ENCODE measurements at regions not wholly inside any gene's neighbourhood (a gene's known extent, or its start where the extent isn't known, plus 50 kb on each side); places are given as distances from the start of the nearest gene placed in this dataset.
A peak's percentile ranks its signal among the peaks of the same experiment; 100 is the strongest.
"Not testable (repeated sequence)": the region's sequence is repeated elsewhere in the genome, so short reads cannot be mapped to it uniquely, and the experiment has no call there.

DNA sequence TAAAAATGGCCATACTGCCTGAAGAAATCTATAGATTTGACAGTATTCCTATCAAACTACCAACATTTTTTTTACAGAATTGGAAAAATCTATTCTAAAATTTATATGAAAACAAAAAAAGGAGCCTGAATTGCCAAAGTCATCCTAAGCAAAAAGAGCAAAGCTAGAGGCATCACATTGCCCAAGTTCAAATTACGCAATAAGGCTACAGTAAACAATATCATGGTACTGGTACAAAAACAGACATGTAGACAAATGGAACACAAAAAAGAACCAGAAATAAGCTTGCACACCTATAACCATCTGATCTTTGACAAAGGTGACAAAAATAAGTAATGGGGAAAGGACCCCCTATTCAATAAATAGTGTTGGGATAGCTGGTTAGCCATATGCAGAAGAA, 50.2 kb upstream of the THSD7B start:
- no peak for DNase-seq (ENCODE audit: low read depth)

DNA sequence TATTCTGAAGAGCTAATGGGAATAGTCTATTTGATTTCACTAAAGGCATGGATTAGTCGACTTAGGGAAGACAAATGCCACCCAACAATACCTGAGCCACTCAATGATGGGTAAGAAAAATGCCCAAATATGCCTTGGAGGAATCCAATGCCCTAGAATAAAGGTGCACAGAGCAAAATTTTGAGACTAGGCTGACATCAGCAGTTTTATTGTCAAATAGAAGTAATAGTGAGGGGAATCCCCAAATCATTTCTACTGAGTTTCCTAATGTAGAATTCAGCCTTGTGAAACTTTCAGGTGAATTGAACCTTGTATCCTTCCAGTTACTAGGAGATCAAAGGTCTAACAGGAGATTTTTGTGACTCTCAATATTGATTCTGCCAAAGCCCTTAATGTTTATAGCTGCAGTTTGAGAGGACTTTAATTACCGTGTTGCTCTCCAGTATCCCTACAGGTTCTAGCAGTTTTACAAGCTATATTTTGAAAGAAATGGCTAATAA, 50.8 kb upstream of the THSD7B start:
- no peak for DNase-seq (ENCODE audit: low read depth)

GRCh38 chr2:136713739-136714138, 51.6 kb upstream of the THSD7B start:
- DNase-seq (ENCODE audit: low read depth) = no peak

- no peak for DNase-seq (ENCODE audit: low read depth)
These were observed 60.0 kb upstream of the THSD7B start for GRCh38 chr2:136705336-136705735.

DNA sequence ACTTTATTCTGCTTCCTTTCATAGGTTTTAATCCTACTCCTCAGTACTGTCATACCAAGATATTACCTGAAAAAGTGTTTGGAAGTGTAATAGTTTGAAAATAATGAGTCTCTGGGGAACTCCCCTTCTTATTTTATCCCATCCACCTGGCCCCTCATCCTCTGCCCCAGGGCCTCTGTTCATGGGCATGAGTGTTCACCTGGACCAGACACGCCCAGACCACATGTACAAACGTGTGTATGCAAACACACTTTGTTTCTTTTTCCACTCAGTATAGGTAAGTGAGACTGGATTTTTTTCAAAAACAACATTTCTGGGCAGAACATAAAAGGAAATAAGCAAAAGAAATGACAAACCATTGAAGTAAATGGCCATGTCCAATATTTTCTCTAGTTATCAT, 62.1 kb upstream of the THSD7B start:
- no peak for DNase-seq (ENCODE audit: low read depth)

DNA sequence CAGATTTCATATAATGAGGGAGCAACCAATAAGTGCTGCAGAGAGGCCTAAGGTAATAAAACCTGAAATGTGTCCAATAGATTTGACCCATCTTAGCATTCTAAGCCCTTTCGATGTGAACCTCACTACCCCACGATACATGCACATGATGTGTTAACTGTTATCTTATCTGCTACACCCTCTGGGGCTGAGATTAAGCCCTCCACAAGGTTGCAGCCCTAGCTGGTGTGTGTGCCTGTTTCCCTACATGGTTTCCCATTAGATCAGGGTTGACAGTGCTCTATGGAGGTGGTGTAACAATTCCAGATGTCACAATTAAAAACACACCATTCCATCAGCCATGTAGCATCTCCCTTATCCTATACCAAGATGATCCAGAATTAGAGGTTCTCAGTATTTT, 68.9 kb upstream of the THSD7B start:
- no peak for DNase-seq (ENCODE audit: low read depth)

GRCh38 chr2:136693966-136694365, 71.4 kb upstream of the THSD7B start:
- DNase-seq (ENCODE audit: low read depth) = no peak

DNA sequence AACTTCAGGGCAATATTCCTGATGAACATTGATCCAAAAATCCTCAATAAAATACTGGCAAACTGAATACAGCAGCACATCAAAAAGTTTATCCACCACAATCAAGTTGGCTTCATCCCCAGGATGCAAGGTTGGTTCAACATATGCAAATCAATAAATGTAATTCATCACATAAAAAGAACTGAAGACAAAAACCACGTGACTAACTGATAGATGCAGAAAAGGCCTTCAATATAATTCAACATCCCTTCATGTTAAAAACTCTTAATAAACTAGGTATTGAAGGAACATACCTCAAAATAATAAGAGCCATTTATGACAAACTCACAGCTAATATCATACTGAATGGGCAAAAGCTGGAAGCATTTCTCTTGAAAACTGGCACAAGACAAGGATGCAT, 85.3 kb upstream of the THSD7B start:
- DNase-seq (ENCODE audit: low read depth) = not testable (repeated sequence)

DNA sequence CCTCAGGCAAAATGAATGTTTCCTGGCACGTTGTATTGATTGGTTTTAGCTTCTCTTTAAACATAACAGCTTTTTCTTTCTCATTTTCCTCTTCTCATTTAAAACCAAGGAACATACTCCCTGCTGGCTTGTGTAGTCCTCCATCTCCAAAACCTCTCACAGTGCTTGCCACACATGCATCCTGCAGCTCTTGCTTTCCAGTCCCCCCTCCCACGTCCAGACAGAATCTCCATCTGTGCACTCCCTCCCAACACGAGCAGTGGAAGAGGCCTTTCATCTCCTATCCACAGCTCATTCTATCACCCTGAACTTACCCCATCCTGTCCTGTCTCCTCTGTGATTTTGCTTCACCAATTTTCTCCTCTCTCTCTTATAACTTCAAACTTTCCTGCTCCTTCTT, 99.6 kb upstream of the THSD7B start:
- DNase-seq (ENCODE audit: low read depth) = no peak

GRCh38 chr2:136664713-136665405, 100.5 kb upstream of the THSD7B start:
- no peak for DNase-seq (ENCODE audit: low read depth)

GRCh38 chr2:136658201-136658600, 107.1 kb upstream of the THSD7B start:
- DNase-seq (ENCODE audit: low read depth) = no peak

GRCh38 chr2:136653861-136654260, 111.5 kb upstream of the THSD7B start:
- DNase-seq (ENCODE audit: low read depth) = no peak

DNA sequence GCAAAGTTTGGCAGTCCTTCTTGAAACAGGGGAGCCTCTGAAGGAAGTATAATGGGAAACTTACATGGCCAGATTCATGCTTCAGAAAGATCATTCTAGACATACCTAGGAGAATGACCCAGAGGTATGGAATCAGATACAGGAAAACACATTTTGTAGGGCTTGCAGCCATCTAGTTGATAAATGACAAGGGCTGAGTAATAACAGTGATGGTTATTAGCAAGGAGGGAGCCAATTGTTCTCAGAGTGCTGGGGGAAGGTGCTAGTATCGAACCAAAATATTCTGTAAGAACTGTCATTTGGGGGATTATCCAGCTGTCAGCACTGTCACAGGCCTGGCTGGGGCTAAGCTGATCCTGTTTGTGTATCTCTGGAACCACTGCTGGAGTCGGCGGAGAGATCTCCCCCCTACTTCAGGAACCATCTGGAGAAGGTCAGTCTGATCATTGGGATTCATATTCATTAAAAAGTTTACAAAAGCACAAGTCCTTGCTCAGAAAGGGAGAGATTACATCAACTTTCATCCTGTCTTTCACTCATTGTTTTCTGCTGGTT, 113.8 kb upstream of the THSD7B start:
- DNase-seq (ENCODE audit: low read depth) = no peak

- no peak for DNase-seq (ENCODE audit: low read depth)
These were observed 118.3 kb upstream of the THSD7B start for GRCh38 chr2:136647039-136647438.

GRCh38 chr2:136645236-136645828, 120.0 kb upstream of the THSD7B start:
- no peak for DNase-seq (ENCODE audit: low read depth)

- no peak for DNase-seq (ENCODE audit: low read depth)
These were observed 125.7 kb upstream of the THSD7B start for GRCh38 chr2:136639651-136640050.

DNA sequence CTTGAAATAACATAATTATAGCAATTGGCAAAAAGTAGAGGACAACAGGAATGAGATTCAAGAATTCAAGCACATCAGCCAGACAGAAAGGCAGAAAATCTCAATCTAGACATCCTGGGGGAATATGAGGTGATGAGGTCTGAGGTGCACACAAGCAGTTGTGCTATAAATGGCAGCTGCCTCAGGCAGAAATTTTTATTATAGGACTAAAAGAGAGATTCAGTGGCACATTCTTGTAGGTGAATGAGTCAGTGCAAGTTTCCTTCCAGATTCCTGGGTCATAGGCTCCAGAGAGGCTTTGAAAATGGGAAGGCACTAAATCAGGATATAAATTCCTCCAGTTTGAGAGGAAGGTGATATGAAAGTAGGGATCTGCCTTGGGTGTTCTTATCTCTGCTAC, 127.2 kb upstream of the THSD7B start:
- no peak for DNase-seq (ENCODE audit: low read depth)

- no peak for DNase-seq (ENCODE audit: low read depth)
These were observed 127.9 kb upstream of the THSD7B start for GRCh38 chr2:136637402-136637801.

GRCh38 chr2:136628490-136628889, 136.9 kb upstream of the THSD7B start:
- no peak for DNase-seq (ENCODE audit: low read depth)

DNA sequence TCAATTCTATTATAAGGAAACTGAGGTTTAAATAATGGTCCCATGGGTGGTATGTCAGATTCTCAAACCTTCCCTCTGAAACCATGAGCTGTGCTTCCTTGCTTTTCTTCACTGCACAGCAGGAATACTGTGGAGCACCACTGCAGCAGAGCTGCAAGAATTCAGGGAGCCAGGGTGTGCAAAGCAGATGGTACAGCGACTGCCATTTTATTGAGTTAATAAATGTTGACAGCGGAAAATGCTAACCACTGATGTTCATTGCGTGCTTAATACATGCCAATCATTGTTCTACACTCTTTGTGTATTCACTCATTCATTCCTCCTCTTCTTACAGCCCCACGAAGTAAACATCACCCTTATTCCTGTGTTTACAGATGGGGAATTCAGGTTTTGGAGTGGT, 152.2 kb upstream of the THSD7B start:
- no peak for DNase-seq (ENCODE audit: low read depth)

GRCh38 chr2:136612079-136612478, 153.3 kb upstream of the THSD7B start:
- no peak for DNase-seq (ENCODE audit: low read depth)

GRCh38 chr2:136611451-136611850, 153.9 kb upstream of the THSD7B start:
- no peak for DNase-seq (ENCODE audit: low read depth)

GRCh38 chr2:136582628-136583205, 182.6 kb upstream of the THSD7B start:
- DNase-seq (ENCODE audit: low read depth) = peak; percentile 0
